IMR-90 (cell line): ENCODE measurements at regions not wholly inside any gene's neighbourhood (a gene's known extent, or its start where the extent isn't known, plus 50 kb on each side); places are given as distances from the start of the nearest gene placed in this dataset.

Source experiments
- ATAC-seq: fragments of 200-7000 bp; cut with Tn5 transposase; 2 replicates; pipeline ENCODE4 v1.9.1; 2020; ENCODE audit warnings: low read depth, mild to moderate bottlenecking, moderate library complexity
- BruUV-seq: library from RNA; stranded (reverse); fragments of 400-500 nt; replicated peaks from 2 replicates; lab custom pipeline; 2021; lab: Mats Ljungman, UMichigan
- CTCF ChIA-PET: fragments of 300-600 bp; formaldehyde crosslinking; extraction: SDS; loops from one replicate; lab custom pipeline; 2021; ENCODE audit warnings: antibody characterized with exemption; lab: Yijun Ruan, JAX
- POLR2A ChIA-PET: fragments of 300-600 bp; sonication (Branson Sonifier 250); formaldehyde crosslinking; loops from one replicate; lab custom pipeline; 2022; ENCODE audit warnings: antibody characterized with exemption; ENCODE audit not compliant: unreplicated experiment; lab: Charles Lee
- DNase-seq: peaks from one replicate; pipeline ENCODE4 v3.0.0; 2013
- H2AFZ ChIP-seq: replicated peaks from 2 replicates; pipeline ENCODE3; 2013; ENCODE audit warnings: low read length, mild to moderate bottlenecking; ENCODE audit not compliant: poor library complexity
- H2AK5ac ChIP-seq: 2 replicates; pipeline ENCODE4 v1.6.1; 2013; ENCODE audit warnings: low read depth, low read length, inconsistent platforms
- H2AK9ac ChIP-seq: replicated peaks from 2 replicates; pipeline ENCODE3; 2013; ENCODE audit warnings: mild to moderate bottlenecking, low read depth, low read length, moderate library complexity; ENCODE audit not compliant: poor library complexity
- H2BK120ac ChIP-seq: 2 replicates; pipeline ENCODE4 v1.6.1; 2013; ENCODE audit warnings: low read depth, low read length, inconsistent platforms
- H2BK15ac ChIP-seq: 3 replicates; pipeline ENCODE4 v1.6.1; 2013; ENCODE audit warnings: low read depth, low read length, inconsistent platforms
- H2BK20ac ChIP-seq: 2 replicates; pipeline ENCODE4 v1.6.1; 2013; ENCODE audit warnings: low read depth, mild to moderate bottlenecking, inconsistent platforms, low read length, moderate library complexity
- H2BK5ac ChIP-seq: 2 replicates; pipeline ENCODE4 v1.6.1; 2013; ENCODE audit warnings: mild to moderate bottlenecking, low read depth, low read length, inconsistent platforms; ENCODE audit not compliant: poor library complexity, severe bottlenecking
- H3K14ac ChIP-seq: replicated peaks from 2 replicates; pipeline ENCODE4 v1.6.1; 2013; ENCODE audit warnings: low read depth, low read length, inconsistent platforms
- H3K18ac ChIP-seq: 2 replicates; pipeline ENCODE4 v1.6.1; 2013; ENCODE audit warnings: low read depth, low read length, control low read depth
- H3K23ac ChIP-seq: 2 replicates; pipeline ENCODE4 v1.6.1; 2013; ENCODE audit warnings: low read depth, low read length, inconsistent platforms
- H3K27ac ChIP-seq: 2 replicates; pipeline ENCODE4 v1.5.1; 2013; ENCODE audit warnings: mild to moderate bottlenecking, control low read depth, low read length; ENCODE audit not compliant: insufficient read depth
- H3K27me3 ChIP-seq: 2 replicates; pipeline ENCODE4 v1.6.1; 2013; ENCODE audit warnings: low read length; ENCODE audit not compliant: control insufficient read depth, insufficient read depth
- H3K36me3 ChIP-seq: 2 replicates; pipeline ENCODE4 v1.6.1; 2013; ENCODE audit warnings: low read length, mixed read lengths; ENCODE audit not compliant: control insufficient read depth, insufficient read depth
- H3K4ac ChIP-seq: 2 replicates; pipeline ENCODE4 v1.6.1; 2013; ENCODE audit warnings: low read depth, low read length, inconsistent platforms
- H3K4me1 ChIP-seq: 2 replicates; pipeline ENCODE4 v1.6.1; 2013; ENCODE audit warnings: low read length, mixed read lengths; ENCODE audit not compliant: control insufficient read depth, insufficient read depth
- H3K4me2 ChIP-seq: 2 replicates; pipeline ENCODE4 v1.6.1; 2013; ENCODE audit warnings: low read depth, mild to moderate bottlenecking, control low read depth, low read length, moderate library complexity
- H3K4me3 ChIP-seq: 2 replicates; pipeline ENCODE4 v1.5.1; 2013; ENCODE audit warnings: low read depth, mild to moderate bottlenecking, control low read depth, low read length, moderate library complexity; ENCODE audit not compliant: insufficient read depth
- H3K56ac ChIP-seq: 2 replicates; pipeline ENCODE4 v1.6.1; 2013; ENCODE audit warnings: low read length, inconsistent platforms; ENCODE audit not compliant: insufficient read depth; ENCODE audit errors: extremely low read depth
- H3K79me1 ChIP-seq, 2 experiments: 2 replicates each; pipeline ENCODE4 v1.6.1; 2013; ENCODE audit warnings: low read length in 2 of 2, inconsistent platforms in 1 of 2, low read depth in 1 of 2
- H3K9ac ChIP-seq: 2 replicates; pipeline ENCODE4 v1.6.1; 2013; ENCODE audit warnings: low read depth, low read length, control low read depth
- H3K9me1 ChIP-seq: 2 replicates; pipeline ENCODE4 v1.6.1; 2013; ENCODE audit warnings: low read length, inconsistent platforms; ENCODE audit not compliant: insufficient read depth
- H3K9me3 ChIP-seq: 2 replicates; pipeline ENCODE4 v1.6.1; 2013; ENCODE audit warnings: low read length; ENCODE audit not compliant: control insufficient read depth, insufficient read depth
- H4K20me1 ChIP-seq: 2 replicates; pipeline ENCODE4 v1.6.1; 2013; ENCODE audit warnings: low read length, inconsistent platforms; ENCODE audit not compliant: insufficient read depth
- H4K5ac ChIP-seq: 2 replicates; pipeline ENCODE4 v1.6.1; 2013; ENCODE audit warnings: mild to moderate bottlenecking, low read depth, low read length, control low read depth
- H4K8ac ChIP-seq, 2 experiments: 2 replicates each; pipeline ENCODE4 v1.6.1; 2013; ENCODE audit warnings: low read depth in 2 of 2, low read length in 2 of 2, control low read depth in 1 of 2, inconsistent platforms in 1 of 2
- H4K91ac ChIP-seq: 2 replicates; pipeline ENCODE4 v1.6.1; 2013; ENCODE audit warnings: low read depth, low read length, inconsistent platforms; ENCODE audit not compliant: insufficient read depth
- BHLHE40 ChIP-seq: fragments of 150-350 bp; IDR thresholded peaks from 2 replicates; pipeline ENCODE4 v1.6.1; 2016; ENCODE audit warnings: mild to moderate bottlenecking, low read depth, low read length
- CHD1 ChIP-seq: IDR thresholded peaks from 2 replicates; pipeline ENCODE4 v1.6.1; 2012; ENCODE audit warnings: low read depth, low read length, improper control_type of control experiment
- CTCF ChIP-seq: conservative IDR thresholded peaks from 2 replicates; pipeline ENCODE4 v1.5.1; 2012; ENCODE audit warnings: mild to moderate bottlenecking, low read depth, low read length, improper control_type of control experiment
- ELK1 ChIP-seq: fragments of 150-350 bp; IDR thresholded peaks from 2 replicates; pipeline ENCODE4 v1.6.1; 2016; ENCODE audit warnings: low read depth, mild to moderate bottlenecking, low read length, moderate library complexity, borderline replicate concordance
- FOS ChIP-seq: fragments of 150-350 bp; IDR thresholded peaks from 2 replicates; pipeline ENCODE4 v1.6.1; 2016; ENCODE audit warnings: low read depth, low read length
- MAFK ChIP-seq: IDR thresholded peaks from 2 replicates; pipeline ENCODE4 v1.6.1; 2012; ENCODE audit warnings: low read depth, low read length, improper control_type of control experiment
- MXI1 ChIP-seq: IDR thresholded peaks from 2 replicates; pipeline ENCODE4 v1.6.1; 2012; ENCODE audit warnings: low read depth, mild to moderate bottlenecking, low read length, moderate library complexity, borderline replicate concordance
- NFE2L2 ChIP-seq: fragments of 150-350 bp; IDR thresholded peaks from 2 replicates; pipeline ENCODE4 v1.6.1; 2016; ENCODE audit warnings: low read depth, mild to moderate bottlenecking, low read length
- RAD21 ChIP-seq: IDR thresholded peaks from 2 replicates; pipeline ENCODE4 v1.6.1; 2012; ENCODE audit warnings: low read length, improper control_type of control experiment
- RCOR1 ChIP-seq: IDR thresholded peaks from 2 replicates; pipeline ENCODE4 v1.6.1; 2012; ENCODE audit warnings: mild to moderate bottlenecking, low read length, improper control_type of control experiment; ENCODE audit not compliant: insufficient replicate concordance
- RFX5 ChIP-seq: IDR thresholded peaks from 2 replicates; pipeline ENCODE4 v1.8.0; 2012; ENCODE audit warnings: low read depth, mild to moderate bottlenecking, low read length, moderate library complexity
- SMC3 ChIP-seq: fragments of 150-350 bp; IDR thresholded peaks from 2 replicates; pipeline ENCODE4 v1.6.1; 2016; ENCODE audit warnings: low read depth, mild to moderate bottlenecking, antibody characterized with exemption, low read length, moderate library complexity
- WGBS, 2 experiments: methylation state at CpG; one replicate each; pipeline versions ENCODE4 v1.1.5 to v1.1.7; 2013; ENCODE audit warnings: missing lambda C conversion rate in 2 of 2; ENCODE audit not compliant: insufficient read length in 1 of 2; ENCODE audit errors: extremely low coverage in 2 of 2; 5-methylcytosine and 5-hydroxymethylcytosine counted together
- dilution Hi-C: fragments of 300-500 bp; cut with HindIII; formaldehyde crosslinking; loops from one replicate; pipeline ENCODE4 v1.14.3; 2018; ENCODE audit warnings: low sequenced_read_pairs; ENCODE audit not compliant: unreplicated experiment
- in situ Hi-C: fragments of 300-500 bp; cut with MboI; formaldehyde crosslinking; loops from 3 replicates; pipeline ENCODE4 v1.14.3; 2019; ENCODE audit warnings: low sequenced_read_pairs, inconsistent platforms, mixed read lengths
- intact Hi-C: fragments of 100-400 bp; cut with micrococcal nuclease; formaldehyde crosslinking; loops from 2 replicates; pipeline ENCODE4 v1.10.0; 2022

GRCh38 chr18:75809926-75810255, 382.4 kb upstream of the SMIM21 start:
- Histone ChIP-seq H4K20me1 (no peaks in the 10 kb centered on the region), H3K4me2 (no peak overlapping the region), H3K14ac (no peak overlapping the region), H2AK9ac (no peak overlapping the region), H3K36me3 (no peaks in the 10 kb centered on the region), H3K56ac (no peak overlapping the region), H3K18ac (no peak overlapping the region), H2AFZ (no peak overlapping the region), H3K27me3 (no peaks in the 10 kb centered on the region; the same call in 1 of the 2 replicates), H2BK15ac (no peak overlapping the region), H3K4me3 (no peak overlapping the region), H4K91ac (no peak overlapping the region), H3K4me1 (no peaks in the 10 kb centered on the region), H3K4ac (no peak overlapping the region), H3K9me1 (no peaks in the 10 kb centered on the region), H3K79me1 (no peaks in the 10 kb centered on the region), H3K23ac (no peak overlapping the region), H3K9me3 (no peaks in the 10 kb centered on the region), H2BK5ac (no peak overlapping the region), H4K8ac (no peak overlapping the region), H2AK5ac (no peak overlapping the region), H3K27ac (no peak overlapping the region), H3K9ac (no peak overlapping the region), H4K5ac (no peak overlapping the region), H2BK120ac (no peak overlapping the region), H2BK20ac (no peak overlapping the region)
- in situ Hi-C loops = no loop called here
- ChIA-PET CTCF (no interaction called here), POLR2A (interaction anchor here (0.6 kb wide), 1 partner anchor 403 kb away, joined by 4 read pairs; no protein-coding TSS in a partner anchor)
- TF ChIP-seq NFE2L2 (no peak), SMC3 (no peak), ELK1 (no peak), CHD1 (no peak), MAFK (no peak), MXI1 (no peak), RCOR1 (no peak), RFX5 (no peak), RAD21 (no peak), FOS (no peak), BHLHE40 (no peak), CTCF (no peak)
- DNase-seq = no peak
- no TSS peak for BruUV-seq
- no peak for ATAC-seq
- dilution Hi-C loops = no loop called here
- no CpG with 5 or more reads among the region's 6 CpGs for WGBS, 2 experiments
- intact Hi-C loops = no loop called here
